H1 (cell line): ENCODE measurements at regions not wholly inside any gene's neighbourhood (a gene's known extent, or its start where the extent isn't known, plus 50 kb on each side); places are given as distances from the start of the nearest gene placed in this dataset.

ENCODE experiments used
- CTCF ChIA-PET: fragments of 300-600 bp; sonication (Branson Sonifier 250); formaldehyde crosslinking; loops from one replicate; lab custom pipeline; 2021; ENCODE audit not compliant: partially characterized antibody; lab: Charles Lee
- POLR2A ChIA-PET: fragments of 300-600 bp; sonication (Branson Sonifier 250); formaldehyde crosslinking; loops from one replicate; lab custom pipeline; 2021; ENCODE audit warnings: inconsistent platforms; ENCODE audit not compliant: partially characterized antibody; lab: Charles Lee
- DNase-seq, 2 experiments: peaks; one replicate each; pipeline versions ENCODE4 v3.0.0 to v3.0.0-alpha.2; 2010 to 2022; ENCODE audit warnings: low spot score in 2 of 2, low read depth in 1 of 2, mixed read lengths in 1 of 2
- FAIRE-seq: peaks from 2 replicates; lab custom pipeline; 2011; peaks lifted over from hg19 to GRCh38; lab: Jason Lieb, UNC
- H2AFZ ChIP-seq: 2 replicates; pipeline ENCODE4 v1.8.1; 2012; ENCODE audit warnings: low read length, inconsistent platforms
- H2AK5ac ChIP-seq: 2 replicates; pipeline ENCODE4 v1.6.1; 2013; ENCODE audit warnings: low read depth, low read length
- H2BK120ac ChIP-seq: replicated peaks from 2 replicates; pipeline ENCODE3; 2013; ENCODE audit warnings: low read depth, low read length, inconsistent platforms
- H2BK12ac ChIP-seq: 2 replicates; pipeline ENCODE4 v1.6.1; 2013; ENCODE audit warnings: low read depth, low read length
- H2BK15ac ChIP-seq: 2 replicates; pipeline ENCODE4 v1.6.1; 2013; ENCODE audit warnings: low read length
- H2BK20ac ChIP-seq: 2 replicates; pipeline ENCODE4 v1.6.1; 2013; ENCODE audit warnings: low read length
- H2BK5ac ChIP-seq: 2 replicates; pipeline ENCODE4 v1.6.1; 2013; ENCODE audit warnings: low read depth, low read length
- H3K14ac ChIP-seq: 2 replicates; pipeline ENCODE4 v1.6.1; 2013; ENCODE audit warnings: inconsistent platforms; ENCODE audit not compliant: insufficient read length
- H3K18ac ChIP-seq: 2 replicates; pipeline ENCODE4 v1.6.1; 2013; ENCODE audit warnings: low read length; ENCODE audit errors: extremely low read depth
- H3K23ac ChIP-seq: 2 replicates; pipeline ENCODE4 v1.6.1; 2013; ENCODE audit warnings: inconsistent platforms; ENCODE audit not compliant: insufficient read length
- H3K23me2 ChIP-seq: 2 replicates; pipeline ENCODE4 v1.6.1; 2013; ENCODE audit warnings: low read depth, low read length
- H3K27ac ChIP-seq: 2 replicates; pipeline ENCODE4 v1.6.1; 2011; ENCODE audit warnings: low read depth, low read length, inconsistent platforms
- H3K27me3 ChIP-seq, 4 experiments: replicated peaks in 1 of 4; 1 replicate in 1 of 4; 2 replicates in 3 of 4; pipeline versions ENCODE4 v1.6.1 to v1.8.1; 2011 to 2013; ENCODE audit warnings: low read length in 3 of 4, mild to moderate bottlenecking in 3 of 4, inconsistent platforms in 2 of 4, mixed read lengths in 2 of 4, moderate library complexity in 1 of 4; ENCODE audit not compliant: control insufficient read depth in 3 of 4, insufficient read depth in 3 of 4; ENCODE audit errors: extremely low read depth in 1 of 4
- H3K36me3 ChIP-seq, 4 experiments: 2 replicates each; pipeline versions ENCODE4 v1.6.1 to v1.8.1; 2011 to 2013; ENCODE audit warnings: mild to moderate bottlenecking in 4 of 4, low read length in 3 of 4, moderate library complexity in 2 of 4, control low read depth in 1 of 4, inconsistent platforms in 1 of 4; ENCODE audit not compliant: insufficient read depth in 4 of 4, control insufficient read depth in 2 of 4
- H3K4ac ChIP-seq: replicated peaks from 2 replicates; pipeline ENCODE3; 2013; ENCODE audit warnings: low read length, low read depth, mixed read lengths, inconsistent platforms; ENCODE audit not compliant: insufficient read length
- H3K4me1 ChIP-seq, 4 experiments: replicated peaks in 1 of 4; 1 replicate in 1 of 4; 2 replicates in 3 of 4; pipeline versions ENCODE4 v1.6.1 to v1.8.1; 2011 to 2013; ENCODE audit warnings: low read length in 3 of 4, inconsistent platforms in 2 of 4, mixed read lengths in 1 of 4; ENCODE audit not compliant: insufficient read depth in 4 of 4, control insufficient read depth in 3 of 4
- H3K4me2 ChIP-seq, 2 experiments: 2 replicates each; pipeline versions ENCODE4 v1.6.1 to v1.8.1; 2011 to 2013; ENCODE audit warnings: low read depth in 2 of 2, low read length in 2 of 2, control low read depth in 1 of 2, inconsistent platforms in 1 of 2, mild to moderate bottlenecking in 1 of 2; ENCODE audit not compliant: insufficient read depth in 1 of 2
- H3K4me3 ChIP-seq, 4 experiments: fragments of 200-600, 300-600 bp in 1 of 4; sonication (generic), shearing (Covaris generic), sonication (Bioruptor Twin) in 1 of 4; 2 replicates each; pipeline versions ENCODE4 v1.5.1 to v1.8.1; 2011 to 2016; ENCODE audit warnings: low read length in 4 of 4, low read depth in 3 of 4, control low read depth in 2 of 4, inconsistent platforms in 2 of 4, mild to moderate bottlenecking in 2 of 4, mixed read lengths in 1 of 4, moderate library complexity in 1 of 4; ENCODE audit not compliant: insufficient read depth in 2 of 4; ENCODE audit errors: extremely low read depth in 1 of 4
- H3K56ac ChIP-seq: replicated peaks from 2 replicates; pipeline ENCODE3; 2013; ENCODE audit warnings: low read depth, mild to moderate bottlenecking, mixed read lengths, low read length, inconsistent platforms; ENCODE audit not compliant: insufficient read length
- H3K79me1 ChIP-seq: 2 replicates; pipeline ENCODE4 v1.6.1; 2013; ENCODE audit warnings: low read depth, low read length, control low read depth
- H3K79me2 ChIP-seq, 2 experiments: 2 replicates each; pipeline versions ENCODE4 v1.6.1 to v1.8.1; 2012 to 2013; ENCODE audit warnings: low read length in 2 of 2, mild to moderate bottlenecking in 2 of 2, inconsistent platforms in 1 of 2; ENCODE audit not compliant: insufficient read depth in 2 of 2, control insufficient read depth in 1 of 2
- H3K9ac ChIP-seq, 4 experiments: replicated peaks in 1 of 4; 1 replicate in 1 of 4; 2 replicates in 3 of 4; pipeline versions ENCODE4 v1.6.1 to v1.8.1; 2011 to 2013; ENCODE audit warnings: low read depth in 3 of 4, low read length in 3 of 4, control low read depth in 2 of 4, mild to moderate bottlenecking in 2 of 4, moderate library complexity in 2 of 4, inconsistent platforms in 1 of 4; ENCODE audit errors: extremely low read depth in 1 of 4
- H3K9me3 ChIP-seq, 2 experiments: 2 replicates each; pipeline versions ENCODE4 v1.6.1 to v1.8.1; 2012 to 2013; ENCODE audit warnings: mild to moderate bottlenecking in 2 of 2, moderate library complexity in 2 of 2, control low read depth in 1 of 2, inconsistent platforms in 1 of 2, low read depth in 1 of 2, low read length in 1 of 2, mixed read lengths in 1 of 2; ENCODE audit not compliant: insufficient read depth in 2 of 2
- H4K20me1 ChIP-seq, 2 experiments: replicated peaks in 1 of 2; 2 replicates each; pipeline versions ENCODE3 to v1.8.1; 2011 to 2013; ENCODE audit warnings: inconsistent platforms in 2 of 2, low read length in 2 of 2, mild to moderate bottlenecking in 1 of 2; ENCODE audit not compliant: insufficient read depth in 2 of 2, control insufficient read depth in 1 of 2
- H4K5ac ChIP-seq: 2 replicates; pipeline ENCODE4 v1.6.1; 2013; ENCODE audit warnings: low read length, low read depth, mixed read lengths, inconsistent platforms; ENCODE audit not compliant: insufficient read length
- H4K8ac ChIP-seq: 2 replicates; pipeline ENCODE4 v1.8.0; 2013; ENCODE audit warnings: mild to moderate bottlenecking, moderate library complexity, low read length, inconsistent platforms; ENCODE audit not compliant: insufficient read depth; ENCODE audit errors: extremely low read depth
- H4K91ac ChIP-seq: replicated peaks from 2 replicates; pipeline ENCODE3; 2013; ENCODE audit warnings: low read length, mixed read lengths, inconsistent platforms; ENCODE audit not compliant: insufficient read length
- CREB1 ChIP-seq: IDR thresholded peaks from 2 replicates; pipeline ENCODE4 v1.6.1; 2012; ENCODE audit warnings: inconsistent platforms
- FOSL1 ChIP-seq: IDR thresholded peaks from 2 replicates; pipeline ENCODE4 v1.6.1; 2011; ENCODE audit warnings: mild to moderate bottlenecking, low read depth, low read length, moderate library complexity; ENCODE audit not compliant: insufficient read depth
- SIN3A ChIP-seq, 2 experiments: IDR thresholded peaks in 1 of 2; conservative IDR thresholded peaks in 1 of 2; 2 replicates each; pipeline ENCODE4 v1.6.1; 2011 to 2012; ENCODE audit warnings: low read length in 2 of 2, improper control_type of control experiment in 1 of 2, low read depth in 1 of 2, mild to moderate bottlenecking in 1 of 2
- TCF12 ChIP-seq: IDR thresholded peaks from 2 replicates; pipeline ENCODE4 v1.6.1; 2011; ENCODE audit warnings: low read depth, mild to moderate bottlenecking, low read length
- WGBS, 2 experiments: shearing (Covaris generic) in 1 of 2; methylation state at CpG; one replicate each; pipeline versions ENCODE4 v1.1.6 to v1.1.7; 2013 to 2015; ENCODE audit warnings: low lambda C conversion rate in 2 of 2, mixed read lengths in 2 of 2, inconsistent platforms in 1 of 2, low coverage in 1 of 2, missing lambda C conversion rate in 1 of 2; ENCODE audit not compliant: insufficient replicate concordance in 2 of 2, insufficient coverage in 1 of 2, insufficient read length in 1 of 2; ENCODE audit errors: extremely low coverage in 1 of 2, missing lambda C conversion rate in 1 of 2; 5-methylcytosine and 5-hydroxymethylcytosine counted together
- TF ChIP-seq, protein P1 (sequence below): IDR thresholded peaks from 2 replicates; pipeline ENCODE4 v1.6.1; 2012; ENCODE audit warnings: low read length, inconsistent platforms

DNA sequence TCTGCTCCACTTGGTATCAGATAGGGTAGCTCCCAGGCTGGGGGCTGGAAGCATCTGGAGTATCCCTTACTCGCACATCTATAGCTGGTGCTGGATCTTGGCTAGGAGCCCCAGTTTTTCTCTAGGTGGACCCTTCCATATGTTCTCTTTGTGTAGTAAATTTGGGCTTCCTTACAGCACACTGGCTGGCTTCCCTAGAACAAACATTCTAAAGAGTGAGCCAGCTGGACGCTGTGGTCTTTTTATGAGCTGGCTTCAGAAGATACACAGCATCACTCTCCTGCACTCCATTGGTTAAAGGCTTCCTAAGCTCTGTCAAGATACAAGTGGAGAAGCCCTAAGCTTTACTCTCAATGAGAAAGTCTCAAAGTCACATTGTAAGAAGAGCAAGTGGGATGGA lies 322.1 kb downstream of the WDR72 start:
- FAIRE-seq (no peak), DNase-seq (no peak)
- Histone ChIP-seq H3K9me3 (no peaks in the 10 kb centered on the region), H3K56ac (no peak overlapping the region), H3K4me1 (peaks cover 0 to 3% (median 0%) of the 10 kb centered on the region in 4 experiments; a peak in 2 of 7 replicates), H3K23ac (no peak overlapping the region), H2BK20ac (no peak overlapping the region), H2AFZ (no peak overlapping the region), H4K5ac (no peak overlapping the region), H4K91ac (no peak overlapping the region), H3K14ac (no peak overlapping the region), H3K79me2 (no peaks in the 10 kb centered on the region), H2BK5ac (no peak overlapping the region), H2BK12ac (no peak overlapping the region), H3K4me3 (no peak overlapping the region), H3K79me1 (no peaks in the 10 kb centered on the region), H2AK5ac (no peak overlapping the region), H4K20me1 (no peaks in the 10 kb centered on the region), H3K4ac (no peak overlapping the region), H3K18ac (no peak overlapping the region), H3K23me2 (no peaks in the 10 kb centered on the region), H2BK15ac (no peak overlapping the region), H3K27ac (no peak overlapping the region), H3K4me2 (no peak overlapping the region), H4K8ac (no peak overlapping the region), H2BK120ac (no peak overlapping the region), H3K9ac (no peak overlapping the region), H3K27me3 (no peaks in the 10 kb centered on the region; a peak in 1 of 7 replicates), H3K36me3 (no peaks in the 10 kb centered on the region)
- ChIA-PET POLR2A (no interaction called here), CTCF (interaction anchor here (0.7 to 1.1 kb wide), 3 partner anchors 16 to 251 kb away, joined by 3 read pairs; no protein-coding TSS in a partner anchor)
- 100% methylated on average over 2 of the region's 2 CpGs; no CpG with 5 or more reads in 1 of the 2 experiments for WGBS, 2 experiments
- TF ChIP-seq TCF12: no peak
- no peak for TF ChIP-seq CREB1
- no peak for TF ChIP-seq FOSL1
- TF ChIP-seq SIN3A (conservative IDR thresholded peaks at IDR 0.05 in 1 of 2, IDR thresholded peaks at IDR 0.05 in 1 of 2; ENCODE audit: low read depth in 1 of 2, low read length in 2 of 2): no peak
- TF ChIP-seq, protein P1, sequence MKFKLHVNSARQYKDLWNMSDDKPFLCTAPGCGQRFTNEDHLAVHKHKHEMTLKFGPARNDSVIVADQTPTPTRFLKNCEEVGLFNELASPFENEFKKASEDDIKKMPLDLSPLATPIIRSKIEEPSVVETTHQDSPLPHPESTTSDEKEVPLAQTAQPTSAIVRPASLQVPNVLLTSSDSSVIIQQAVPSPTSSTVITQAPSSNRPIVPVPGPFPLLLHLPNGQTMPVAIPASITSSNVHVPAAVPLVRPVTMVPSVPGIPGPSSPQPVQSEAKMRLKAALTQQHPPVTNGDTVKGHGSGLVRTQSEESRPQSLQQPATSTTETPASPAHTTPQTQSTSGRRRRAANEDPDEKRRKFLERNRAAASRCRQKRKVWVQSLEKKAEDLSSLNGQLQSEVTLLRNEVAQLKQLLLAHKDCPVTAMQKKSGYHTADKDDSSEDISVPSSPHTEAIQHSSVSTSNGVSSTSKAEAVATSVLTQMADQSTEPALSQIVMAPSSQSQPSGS: no peak
